ENCODE measurements at regions not wholly inside any gene's neighbourhood (a gene's known extent, or its start where the extent isn't known, plus 50 kb on each side); places are given as distances from the start of the nearest gene placed in this dataset.
"Not testable (repeated sequence)": the region's sequence is repeated elsewhere in the genome, so short reads cannot be mapped to it uniquely, and the experiment has no call there.

- no peak for TF ChIP-seq CTCF (conservative IDR thresholded peaks at IDR 0.05)
Observed at GRCh38 chr12:12004524-12004923, 66.2 kb upstream of the BCL2L14 start.

GRCh38 chr12:12007001-12007712 is 63.6 kb upstream of the BCL2L14 start:
- TF ChIP-seq CTCF (conservative IDR thresholded peaks at IDR 0.05): no peak
- Mint-ChIP-seq H3K4me1 (ENCODE audit: unreplicated experiment) (peaks cover 18% of the 10 kb centered on the region), H3K27ac (no peak overlapping the region), H3K9me3 (no peaks in the 10 kb centered on the region), H3K36me3 (peaks cover 13% of the 10 kb centered on the region), H3K27me3 (peaks cover 22% of the 10 kb centered on the region), H3K4me3 (no peak overlapping the region)
- no peak for DNase-seq (ENCODE audit: extremely low spot score, unreplicated experiment)

More at GRCh38 chr12:12004524-12004923, 66.2 kb upstream of the BCL2L14 start:
- Mint-ChIP-seq H3K4me1 (ENCODE audit: unreplicated experiment) (peaks cover 5% of the 10 kb centered on the region), H3K36me3 (peaks cover 13% of the 10 kb centered on the region), H3K9me3 (no peaks in the 10 kb centered on the region), H3K27ac (no peak overlapping the region), H3K27me3 (peaks cover 20% of the 10 kb centered on the region), H3K4me3 (no peak overlapping the region)
- DNase-seq (ENCODE audit: extremely low spot score, unreplicated experiment): no peak

GRCh38 chr12:12007713-12008231 is 63.0 kb upstream of the BCL2L14 start:
- Mint-ChIP-seq H3K4me3 (no peak overlapping the region), H3K27me3 (peaks cover 22% of the 10 kb centered on the region), H3K36me3 (peaks cover 13% of the 10 kb centered on the region), H3K9me3 (no peaks in the 10 kb centered on the region), H3K27ac (no peak overlapping the region), H3K4me1 (ENCODE audit: unreplicated experiment) (peaks cover 18% of the 10 kb centered on the region)
- no peak for DNase-seq (ENCODE audit: extremely low spot score, unreplicated experiment)
- TF ChIP-seq CTCF (conservative IDR thresholded peaks at IDR 0.05): no peak

- DNase-seq (ENCODE audit: extremely low spot score, unreplicated experiment): no peak
- peaks cover 18% of the 10 kb centered on the region for H3K4me1 Mint-ChIP-seq (ENCODE audit: unreplicated experiment)
- H3K4me3 Mint-ChIP-seq: no peak overlapping the region
- peak; percentile 62 for TF ChIP-seq CTCF (conservative IDR thresholded peaks at IDR 0.05)
- no peaks in the 10 kb centered on the region for H3K9me3 Mint-ChIP-seq
- H3K27me3 Mint-ChIP-seq: peaks cover 18% of the 10 kb centered on the region
- H3K27ac Mint-ChIP-seq: no peak overlapping the region
- peaks cover 13% of the 10 kb centered on the region for H3K36me3 Mint-ChIP-seq
Observed at GRCh38 chr12:12008232-12008850, 62.4 kb upstream of the BCL2L14 start.

- no peak for DNase-seq (ENCODE audit: extremely low spot score, unreplicated experiment)
- Mint-ChIP-seq H3K27me3 (peaks cover 18% of the 10 kb centered on the region), H3K4me1 (ENCODE audit: unreplicated experiment) (peaks cover 18% of the 10 kb centered on the region), H3K36me3 (peaks cover 13% of the 10 kb centered on the region), H3K27ac (no peak overlapping the region), H3K4me3 (no peak overlapping the region), H3K9me3 (no peaks in the 10 kb centered on the region)
- TF ChIP-seq CTCF (conservative IDR thresholded peaks at IDR 0.05): no peak
Observed at GRCh38 chr12:12008931-12009611, 61.7 kb upstream of the BCL2L14 start.

GRCh38 chr12:12009749-12010276 is 60.9 kb upstream of the BCL2L14 start:
- not testable (repeated sequence) for H3K27ac Mint-ChIP-seq; DNase-seq (ENCODE audit: extremely low spot score, unreplicated experiment); H3K36me3 Mint-ChIP-seq; H3K4me3 Mint-ChIP-seq; H3K9me3 Mint-ChIP-seq
- H3K4me1 Mint-ChIP-seq (ENCODE audit: unreplicated experiment): peaks cover 18% of the 10 kb centered on the region
- peaks cover 14% of the 10 kb centered on the region for H3K27me3 Mint-ChIP-seq

Measured in type B pancreatic cell (in vitro differentiated cells).